Muscle layer of colon (tissue), 2 donors: ENCODE measurements at regions not wholly inside any gene's neighbourhood (a gene's known extent, or its start where the extent isn't known, plus 50 kb on each side); places are given as distances from the start of the nearest gene placed in this dataset.

Experiments used
- H3K27ac ChIP-seq: one replicate; pipeline ENCODE4 v1.7.0; 2013; ENCODE audit warnings: low read depth, mild to moderate bottlenecking, low read length, moderate library complexity
- H3K27me3 ChIP-seq, 2 donors: one replicate each; pipeline ENCODE4 v1.7.0; 2013; ENCODE audit warnings: low read length in 2 of 2, mild to moderate bottlenecking in 2 of 2; ENCODE audit not compliant: insufficient read depth in 2 of 2, control insufficient read depth in 1 of 2
- H3K36me3 ChIP-seq: one replicate; pipeline ENCODE4 v1.7.0; 2013; ENCODE audit warnings: mild to moderate bottlenecking, low read length; ENCODE audit not compliant: insufficient read depth
- H3K4me1 ChIP-seq: one replicate; pipeline ENCODE4 v1.7.0; 2013; ENCODE audit warnings: mild to moderate bottlenecking, low read length; ENCODE audit not compliant: insufficient read depth
- H3K4me3 ChIP-seq, 2 donors: one replicate each; pipeline ENCODE4 v1.7.0; 2013; ENCODE audit warnings: low read length in 2 of 2, low read depth in 1 of 2, mild to moderate bottlenecking in 1 of 2, moderate library complexity in 1 of 2
- H3K9ac ChIP-seq: one replicate; pipeline ENCODE4 v1.7.0; 2013; ENCODE audit warnings: low read length
- H3K9me3 ChIP-seq: one replicate; pipeline ENCODE4 v1.7.0; 2013; ENCODE audit warnings: mild to moderate bottlenecking, low read length
- donor health status: abdominal sarcoma.
- donor health status: Adenocarcinoma of cecum.

DNA sequence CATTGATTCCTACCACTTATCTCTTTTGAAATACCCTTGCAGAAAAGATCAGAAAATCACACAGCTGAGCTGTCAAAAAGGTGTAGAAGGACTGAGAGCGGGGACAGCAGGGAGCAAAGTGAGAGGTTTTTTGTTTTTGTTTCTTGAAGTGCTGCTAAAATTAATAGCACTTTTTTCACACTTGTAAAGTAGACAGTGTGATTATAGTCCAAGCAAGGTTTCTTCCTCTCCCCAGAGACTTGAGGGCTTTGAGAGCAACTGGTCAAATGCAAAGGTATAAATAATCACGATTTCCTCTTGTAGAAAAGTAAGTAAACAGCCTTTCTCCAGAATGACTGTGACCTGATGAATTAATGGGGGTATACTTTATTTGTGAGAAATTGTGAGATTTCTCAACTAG is 326.9 kb downstream of the ZNF608 start:
- no peak overlapping the region for H3K27ac ChIP-seq
- no peaks in the 10 kb centered on the region for H3K36me3 ChIP-seq
- H3K4me3 ChIP-seq = no peak overlapping the region
- no peaks in the 10 kb centered on the region for H3K27me3 ChIP-seq
- H3K9ac ChIP-seq = no peak overlapping the region
- no peaks in the 10 kb centered on the region for H3K9me3 ChIP-seq
- no peaks in the 10 kb centered on the region for H3K4me1 ChIP-seq

DNA sequence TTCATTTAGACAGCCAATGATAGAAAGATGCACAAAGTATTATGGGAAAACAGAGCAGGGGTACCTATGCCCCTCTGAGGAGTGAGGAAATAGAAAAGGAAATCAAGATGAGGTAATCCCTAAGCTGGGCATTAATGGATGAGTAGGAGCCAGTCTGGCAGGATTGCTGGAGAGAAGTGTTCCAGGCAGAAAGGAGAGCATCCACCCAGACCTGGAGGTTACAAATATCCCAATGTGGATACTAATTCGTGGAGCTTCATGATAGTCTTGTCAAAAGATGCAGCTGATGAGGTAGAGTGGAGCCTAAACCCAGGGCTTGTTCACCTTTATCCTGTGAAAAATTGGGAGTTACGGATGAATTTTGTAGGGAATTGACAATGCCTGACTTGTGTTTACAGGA is 328.0 kb downstream of the ZNF608 start:
- Histone ChIP-seq H3K27me3 (no peaks in the 10 kb centered on the region), H3K9me3 (no peaks in the 10 kb centered on the region), H3K27ac (no peak overlapping the region), H3K36me3 (no peaks in the 10 kb centered on the region), H3K4me3 (no peak overlapping the region), H3K4me1 (no peaks in the 10 kb centered on the region), H3K9ac (no peak overlapping the region)

DNA sequence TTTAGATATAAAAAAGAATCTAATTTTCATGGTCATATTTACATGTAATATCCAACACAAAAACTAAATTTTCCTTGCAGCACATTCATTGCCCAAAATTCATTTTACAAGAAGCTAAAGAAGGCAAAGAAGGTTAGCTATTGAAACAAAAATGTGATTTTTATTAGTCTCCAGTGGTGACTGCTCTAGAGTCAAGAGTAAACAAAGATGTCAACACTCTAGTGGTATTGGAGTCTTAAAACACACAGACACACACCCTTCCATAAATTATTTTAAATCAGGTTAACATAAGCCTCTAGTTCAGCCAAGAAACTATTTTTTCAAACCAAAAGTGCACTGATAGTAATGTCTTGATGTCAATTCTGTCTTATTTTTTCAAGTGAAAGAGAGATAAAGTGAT is 329.2 kb downstream of the ZNF608 start:
- no peak overlapping the region for H3K4me3 ChIP-seq
- no peaks in the 10 kb centered on the region for H3K36me3 ChIP-seq
- H3K27ac ChIP-seq = no peak overlapping the region
- no peaks in the 10 kb centered on the region for H3K9me3 ChIP-seq
- H3K4me1 ChIP-seq = no peaks in the 10 kb centered on the region
- H3K27me3 ChIP-seq = no peaks in the 10 kb centered on the region
- no peak overlapping the region for H3K9ac ChIP-seq

DNA sequence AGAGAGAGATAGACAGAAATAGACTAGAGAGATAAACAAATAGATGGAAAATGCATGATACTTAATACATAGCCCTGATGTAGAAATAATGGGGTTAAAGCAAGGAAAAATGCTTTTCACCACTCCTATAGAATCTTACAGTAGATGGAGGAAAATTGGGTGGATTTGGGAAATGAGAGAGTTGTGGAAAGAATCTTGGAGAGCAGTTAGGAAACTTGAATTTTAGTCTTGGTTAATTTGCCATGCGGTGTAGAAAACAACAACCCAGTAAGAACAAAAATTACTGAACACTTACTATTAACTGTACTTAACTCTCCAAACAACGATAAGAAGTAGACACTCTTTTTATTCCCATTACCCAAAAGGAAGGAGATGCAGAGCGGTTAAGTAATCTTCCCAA is 329.8 kb downstream of the ZNF608 start:
- H3K27ac ChIP-seq = no peak overlapping the region
- no peak overlapping the region for H3K9ac ChIP-seq

DNA sequence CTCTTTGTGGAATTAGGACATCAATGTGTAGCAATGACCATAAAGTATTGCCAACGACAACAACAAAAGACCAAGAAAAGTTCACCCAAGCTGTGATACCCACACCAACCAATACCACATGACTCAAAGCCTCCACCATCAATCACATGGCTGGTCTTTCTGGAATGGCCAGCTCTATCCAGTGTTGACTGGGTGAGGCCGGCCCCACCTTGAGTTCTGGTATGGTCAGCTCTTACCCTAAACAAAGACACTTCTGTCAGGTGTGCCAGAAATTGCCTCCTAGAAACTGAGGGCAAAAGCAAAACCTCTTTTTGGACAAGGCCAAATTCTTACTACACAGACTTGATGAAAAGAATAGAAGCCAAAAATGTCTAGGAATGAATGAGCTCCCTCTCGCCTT is 331.5 kb downstream of the ZNF608 start:
- H3K4me3 ChIP-seq = no peak overlapping the region
- no peak overlapping the region for H3K27ac ChIP-seq
- H3K27me3 ChIP-seq = no peaks in the 10 kb centered on the region
- H3K36me3 ChIP-seq = no peaks in the 10 kb centered on the region
- H3K9ac ChIP-seq = no peak overlapping the region
- no peaks in the 10 kb centered on the region for H3K4me1 ChIP-seq
- H3K9me3 ChIP-seq = no peaks in the 10 kb centered on the region

More for the DNA sequence above, 329.8 kb downstream of the ZNF608 start:
- Histone ChIP-seq H3K36me3 (no peaks in the 10 kb centered on the region), H3K4me3 (no peak overlapping the region), H3K9me3 (no peaks in the 10 kb centered on the region), H3K27me3 (no peaks in the 10 kb centered on the region), H3K4me1 (no peaks in the 10 kb centered on the region)

DNA sequence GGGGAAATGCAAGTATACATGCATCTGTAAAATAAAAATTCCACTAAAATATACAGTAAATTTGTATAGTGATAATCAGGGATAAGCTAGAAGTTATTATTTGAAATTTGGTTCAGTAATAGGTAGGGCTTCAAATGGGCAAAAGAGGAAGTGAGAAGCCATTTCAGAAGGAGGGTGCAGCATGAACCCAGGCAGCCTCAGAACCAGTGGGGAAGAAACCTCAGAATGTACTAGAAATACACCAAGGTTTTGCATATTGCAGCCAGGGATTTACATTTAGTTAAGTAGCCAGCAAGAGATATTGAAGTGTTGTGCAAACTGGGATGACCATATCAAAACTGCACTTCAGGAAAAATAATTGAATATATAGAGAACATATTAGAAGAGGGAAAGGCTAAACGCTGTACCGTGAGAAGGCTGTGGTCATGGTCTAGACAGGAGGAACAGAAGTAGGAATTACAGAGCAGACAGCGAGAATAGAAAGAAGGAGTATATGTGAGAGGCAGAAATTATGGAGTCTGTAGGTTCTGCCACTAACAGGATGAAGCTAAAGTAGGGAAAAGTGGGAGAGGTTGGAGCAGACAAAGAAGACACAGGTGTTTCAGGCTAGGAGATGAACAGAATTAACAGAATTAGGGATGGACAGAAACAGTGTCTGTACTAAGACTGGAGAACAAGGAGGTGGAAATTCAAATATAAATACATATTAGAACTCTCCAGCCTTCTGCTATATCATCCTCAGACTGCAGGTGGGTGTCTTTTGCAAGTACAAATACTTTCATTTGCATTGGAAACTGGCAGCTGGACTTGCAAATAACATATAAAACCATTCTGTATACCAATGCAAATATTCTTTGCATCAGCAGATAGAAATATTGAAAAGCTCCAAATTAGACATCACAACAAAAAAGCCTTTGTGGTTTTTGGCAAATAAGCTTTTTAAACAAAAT is 335.6 kb downstream of the ZNF608 start:
- Histone ChIP-seq H3K27ac (no peak overlapping the region), H3K36me3 (no peaks in the 10 kb centered on the region), H3K9ac (no peak overlapping the region), H3K4me3 (no peak overlapping the region), H3K4me1 (no peaks in the 10 kb centered on the region), H3K27me3 (no peaks in the 10 kb centered on the region), H3K9me3 (no peaks in the 10 kb centered on the region)

DNA sequence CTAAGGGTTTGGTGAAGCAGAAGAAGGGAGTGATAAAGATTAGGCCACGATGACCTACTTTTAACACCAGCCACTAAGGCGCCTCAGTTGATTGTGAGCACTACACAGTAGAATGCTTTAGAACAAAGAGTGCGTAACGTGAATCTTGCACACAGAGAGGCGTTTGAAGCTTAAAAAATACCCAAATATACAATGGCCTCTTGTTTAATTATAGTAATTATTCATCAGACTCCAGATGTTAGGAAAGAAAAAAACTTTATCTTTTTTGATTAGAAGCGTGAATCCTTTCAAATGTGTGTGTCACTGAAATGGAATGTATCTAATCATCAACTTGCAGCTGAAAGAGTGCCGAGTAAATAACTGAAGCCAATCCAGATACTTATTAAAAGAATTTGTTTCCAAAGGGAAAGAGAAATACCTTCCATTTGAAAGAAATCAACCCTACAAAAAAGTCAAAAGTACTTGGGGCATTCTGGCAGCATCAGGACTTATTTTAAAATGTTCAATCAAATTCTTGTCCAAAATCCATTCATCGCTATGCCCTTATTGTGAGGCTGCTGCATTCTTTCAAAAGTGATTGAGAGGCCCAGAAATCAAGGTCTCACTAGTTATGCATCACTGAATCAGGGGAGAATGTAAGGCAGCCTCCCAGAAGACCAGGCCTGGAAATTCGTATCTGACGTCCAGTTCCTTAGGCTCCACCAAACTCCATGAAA is 337.5 kb downstream of the ZNF608 start:
- no peak overlapping the region for H3K4me3 ChIP-seq
- H3K27ac ChIP-seq = no peak overlapping the region
- H3K36me3 ChIP-seq = no peaks in the 10 kb centered on the region
- no peaks in the 10 kb centered on the region for H3K4me1 ChIP-seq
- no peaks in the 10 kb centered on the region for H3K9me3 ChIP-seq
- no peak overlapping the region for H3K9ac ChIP-seq
- H3K27me3 ChIP-seq = no peaks in the 10 kb centered on the region

DNA sequence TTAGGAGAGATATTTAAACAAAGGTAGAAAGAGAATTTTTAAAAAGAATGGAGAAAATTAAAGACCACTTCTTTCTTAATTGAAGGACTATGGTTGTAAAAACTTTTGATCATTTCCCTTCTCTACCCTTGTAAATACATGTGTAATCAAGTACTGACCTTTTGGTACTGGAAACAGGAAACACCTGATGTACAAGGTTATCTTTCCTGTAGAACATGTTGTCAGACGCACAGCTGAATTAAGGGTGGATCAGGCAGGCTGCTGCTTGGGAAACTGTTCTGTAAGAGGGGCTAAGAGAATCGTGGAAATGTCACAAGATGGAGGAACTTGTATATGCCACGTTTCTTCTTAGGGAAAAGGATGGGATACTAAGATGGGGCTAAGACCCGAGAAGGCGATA is 341.6 kb downstream of the ZNF608 start:
- H3K4me1 ChIP-seq = peaks cover 7% of the 10 kb centered on the region
- H3K27ac ChIP-seq = no peak overlapping the region
- no peaks in the 10 kb centered on the region for H3K36me3 ChIP-seq
- H3K9ac ChIP-seq = no peak overlapping the region
- H3K4me3 ChIP-seq = no peak overlapping the region
- H3K27me3 ChIP-seq = no peaks in the 10 kb centered on the region
- H3K9me3 ChIP-seq = no peaks in the 10 kb centered on the region

DNA sequence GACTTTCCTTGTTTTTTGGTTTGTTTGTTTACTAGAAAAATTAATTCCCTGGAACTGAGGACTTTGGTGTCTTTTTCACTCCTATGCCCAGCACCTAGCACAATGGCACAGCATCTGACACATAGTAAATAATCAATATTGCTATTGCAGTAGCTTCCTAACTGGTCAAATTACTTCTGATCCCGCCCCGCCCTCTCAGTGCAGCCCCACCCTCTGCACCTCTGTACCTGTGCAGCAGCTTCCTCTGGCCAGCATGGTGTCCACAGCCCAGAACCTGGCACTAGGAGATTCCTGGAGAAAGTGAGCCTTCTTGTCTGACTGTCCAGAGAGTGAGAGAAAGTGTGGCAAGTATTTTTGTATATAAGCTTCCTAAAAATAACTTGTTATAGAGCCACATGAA is 343.2 kb downstream of the ZNF608 start:
- Histone ChIP-seq H3K36me3 (no peaks in the 10 kb centered on the region), H3K4me1 (peaks cover 10% of the 10 kb centered on the region), H3K27me3 (no peaks in the 10 kb centered on the region), H3K27ac (no peak overlapping the region), H3K4me3 (no peak overlapping the region), H3K9me3 (no peaks in the 10 kb centered on the region), H3K9ac (no peak overlapping the region)

DNA sequence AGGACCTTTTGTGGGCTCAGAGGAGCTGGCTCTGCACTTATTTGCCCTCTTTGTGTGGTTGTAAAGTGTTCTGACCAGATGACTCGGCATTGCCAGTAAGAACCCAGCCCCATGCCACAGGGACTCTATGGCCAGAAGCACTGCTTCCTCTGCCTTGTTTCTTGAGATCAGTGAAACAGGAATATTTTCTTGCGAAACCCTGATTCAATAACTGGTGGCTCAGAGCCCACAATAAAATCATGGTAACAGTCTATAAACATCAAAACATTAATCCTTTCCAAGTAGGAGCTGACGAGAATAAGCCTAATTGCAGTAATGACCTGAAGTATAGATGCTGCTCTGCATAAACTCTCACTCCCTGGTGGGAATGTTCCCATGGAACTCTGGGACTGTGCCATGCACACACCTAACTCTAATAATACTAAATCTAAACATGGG is 344.3 kb downstream of the ZNF608 start:
- no peaks in the 10 kb centered on the region for H3K27me3 ChIP-seq
- no peaks in the 10 kb centered on the region for H3K9me3 ChIP-seq
- no peak overlapping the region for H3K9ac ChIP-seq
- no peaks in the 10 kb centered on the region for H3K36me3 ChIP-seq
- peaks cover 12% of the 10 kb centered on the region for H3K4me1 ChIP-seq
- no peak overlapping the region for H3K27ac ChIP-seq
- H3K4me3 ChIP-seq = peak overlapping the region in 1 of 2 donors; percentile 8

DNA sequence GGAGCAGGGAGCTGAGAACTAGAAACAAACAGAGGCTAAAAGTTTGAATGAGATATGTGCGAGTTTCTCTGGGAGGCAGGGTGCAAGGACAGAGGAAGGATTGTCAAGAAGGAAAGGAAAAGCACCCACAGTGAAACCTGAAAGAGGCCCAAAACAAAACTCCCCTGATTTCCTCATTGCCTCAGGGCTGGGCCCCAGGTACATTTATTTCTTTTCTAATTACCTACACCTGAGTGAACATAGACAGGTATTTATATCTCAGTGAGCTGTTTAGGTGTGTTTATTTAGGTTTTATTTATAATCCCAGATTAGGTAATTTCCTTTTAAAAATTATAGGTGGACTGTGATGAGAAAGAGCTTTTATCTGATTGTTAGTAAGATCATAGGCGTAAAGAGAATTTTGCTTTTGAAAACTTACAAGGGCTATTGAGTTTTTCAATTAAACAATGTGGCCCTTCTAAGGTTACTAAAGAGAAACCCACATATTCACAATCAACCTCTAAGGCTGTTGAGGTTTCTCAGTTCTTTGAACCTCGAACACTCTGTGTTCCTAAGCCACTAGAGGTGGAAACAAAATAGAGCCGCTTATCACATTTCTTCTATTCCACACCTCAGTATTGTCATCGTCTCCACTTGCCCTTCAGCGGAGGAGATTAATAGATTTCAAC is 344.8 kb downstream of the ZNF608 start:
- H3K36me3 ChIP-seq = no peaks in the 10 kb centered on the region
- H3K4me1 ChIP-seq = peaks cover 12% of the 10 kb centered on the region
- H3K27ac ChIP-seq = no peak overlapping the region
- no peak overlapping the region for H3K9ac ChIP-seq
- H3K9me3 ChIP-seq = no peaks in the 10 kb centered on the region
- peak overlapping the region in 1 of 2 donors; percentile 8 for H3K4me3 ChIP-seq
- no peaks in the 10 kb centered on the region for H3K27me3 ChIP-seq
